Neural crest cell (in vitro differentiated cells): ENCODE measurements at regions not wholly inside any gene's neighbourhood (a gene's known extent, or its start where the extent isn't known, plus 50 kb on each side); places are given as distances from the start of the nearest gene placed in this dataset.

Experiments
- DNase-seq: peaks from one replicate; pipeline ENCODE4 v3.0.0; 2021; ENCODE audit warnings: low read depth, mixed read lengths, low spot score
- H3K27ac Mint-ChIP-seq: one replicate; pipeline ENCODE4 v1.8.0; 2021; ENCODE audit warnings: mild to moderate bottlenecking, mixed read lengths; ENCODE audit not compliant: unreplicated experiment
- H3K27me3 Mint-ChIP-seq: 2 replicates; pipeline ENCODE4 v1.8.0; 2021; ENCODE audit warnings: low read depth, mild to moderate bottlenecking, mixed read lengths
- H3K36me3 Mint-ChIP-seq: 2 replicates; pipeline ENCODE4 v1.8.0; 2021; ENCODE audit warnings: low read depth, mild to moderate bottlenecking, mixed read lengths
- H3K4me1 Mint-ChIP-seq: 2 replicates; pipeline ENCODE4 v1.8.0; 2021; ENCODE audit warnings: mixed read lengths
- H3K4me3 Mint-ChIP-seq: one replicate; pipeline ENCODE4 v1.8.0; 2021; ENCODE audit warnings: mild to moderate bottlenecking, mixed read lengths
- H3K9me3 Mint-ChIP-seq: 2 replicates; pipeline ENCODE4 v1.8.0; 2021; ENCODE audit warnings: mixed read lengths
- TF ChIP-seq, protein P1 (sequence below): fragments of 200-600 bp; sonication (generic); conservative IDR thresholded peaks from 2 replicates; pipeline ENCODE4 v1.5.0; 2021; ENCODE audit warnings: antibody characterized with exemption, mild to moderate bottlenecking

DNA sequence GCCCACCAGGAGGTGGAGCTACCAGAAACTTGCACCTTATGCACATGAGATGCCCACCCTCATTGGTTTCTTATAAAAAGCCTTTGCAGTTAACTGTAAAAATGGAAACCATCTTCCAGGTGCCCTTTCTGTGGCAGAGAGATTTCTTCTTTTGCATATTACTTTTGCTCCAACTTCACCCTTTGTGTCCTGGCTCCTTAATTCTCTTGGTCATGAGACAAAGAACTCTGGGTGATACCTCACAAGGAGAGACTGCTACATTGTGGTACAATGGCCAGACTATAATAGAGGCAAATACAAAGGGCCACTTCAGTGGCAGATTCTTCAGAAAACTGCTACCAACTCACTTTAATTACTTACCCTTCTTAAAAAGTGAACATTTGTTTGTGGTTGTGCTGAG, 76.4 kb upstream of the PTER start:
- TF ChIP-seq, protein P1, sequence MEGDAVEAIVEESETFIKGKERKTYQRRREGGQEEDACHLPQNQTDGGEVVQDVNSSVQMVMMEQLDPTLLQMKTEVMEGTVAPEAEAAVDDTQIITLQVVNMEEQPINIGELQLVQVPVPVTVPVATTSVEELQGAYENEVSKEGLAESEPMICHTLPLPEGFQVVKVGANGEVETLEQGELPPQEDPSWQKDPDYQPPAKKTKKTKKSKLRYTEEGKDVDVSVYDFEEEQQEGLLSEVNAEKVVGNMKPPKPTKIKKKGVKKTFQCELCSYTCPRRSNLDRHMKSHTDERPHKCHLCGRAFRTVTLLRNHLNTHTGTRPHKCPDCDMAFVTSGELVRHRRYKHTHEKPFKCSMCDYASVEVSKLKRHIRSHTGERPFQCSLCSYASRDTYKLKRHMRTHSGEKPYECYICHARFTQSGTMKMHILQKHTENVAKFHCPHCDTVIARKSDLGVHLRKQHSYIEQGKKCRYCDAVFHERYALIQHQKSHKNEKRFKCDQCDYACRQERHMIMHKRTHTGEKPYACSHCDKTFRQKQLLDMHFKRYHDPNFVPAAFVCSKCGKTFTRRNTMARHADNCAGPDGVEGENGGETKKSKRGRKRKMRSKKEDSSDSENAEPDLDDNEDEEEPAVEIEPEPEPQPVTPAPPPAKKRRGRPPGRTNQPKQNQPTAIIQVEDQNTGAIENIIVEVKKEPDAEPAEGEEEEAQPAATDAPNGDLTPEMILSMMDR, result no peak
- H3K27me3 Mint-ChIP-seq, result no peaks in the 10 kb centered on the region
- no peaks in the 10 kb centered on the region for H3K9me3 Mint-ChIP-seq
- no peak overlapping the region for H3K4me3 Mint-ChIP-seq
- H3K27ac Mint-ChIP-seq, result no peak overlapping the region
- DNase-seq, result no peak
- no peaks in the 10 kb centered on the region for H3K36me3 Mint-ChIP-seq
- H3K4me1 Mint-ChIP-seq, result no peaks in the 10 kb centered on the region

DNA sequence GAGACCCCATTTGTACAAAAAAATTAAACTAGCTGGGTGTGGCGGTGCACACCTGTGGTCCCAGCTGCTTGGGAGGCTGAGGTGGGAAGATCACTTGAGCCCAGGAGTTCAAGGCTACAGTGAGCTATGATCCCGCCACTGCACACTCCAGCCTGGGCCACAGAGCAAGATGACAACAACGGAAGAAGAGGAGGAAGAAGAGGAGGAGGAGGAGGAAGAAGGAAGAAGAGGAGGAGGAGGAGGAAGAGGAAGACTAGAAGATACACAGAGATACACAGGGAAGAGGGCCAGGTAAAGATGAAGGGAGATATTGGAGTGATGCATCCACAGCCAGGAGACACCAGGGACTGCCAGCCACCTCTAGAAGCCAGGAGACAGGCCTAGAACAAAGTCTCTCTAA, 75.7 kb upstream of the PTER start:
- no peaks in the 10 kb centered on the region for H3K4me1 Mint-ChIP-seq

DNA sequence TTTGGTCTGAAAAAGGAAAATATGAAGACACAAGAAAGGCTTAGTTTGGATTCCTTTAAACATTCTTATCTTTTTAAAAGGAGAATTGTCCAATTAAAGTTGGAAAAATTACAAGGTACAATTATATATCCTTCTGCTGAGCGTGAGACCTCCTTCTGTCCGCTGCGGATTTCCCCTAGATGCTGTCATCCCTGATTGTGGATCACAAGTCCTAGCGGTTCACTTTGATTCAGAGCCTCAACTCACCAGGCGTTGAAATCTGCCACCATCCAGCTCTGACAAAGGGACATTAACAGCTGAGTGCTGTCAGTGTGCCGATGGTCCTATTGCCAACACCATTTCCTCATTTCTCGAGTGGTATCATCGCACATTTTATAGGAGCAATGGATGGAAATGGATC, 73.1 kb upstream of the PTER start:
- Mint-ChIP-seq H3K27me3 (peaks cover 9% of the 10 kb centered on the region), H3K4me1 (no peaks in the 10 kb centered on the region), H3K4me3 (no peak overlapping the region), H3K27ac (no peak overlapping the region), H3K36me3 (no peaks in the 10 kb centered on the region), H3K9me3 (no peaks in the 10 kb centered on the region)
- no peak for DNase-seq
- TF ChIP-seq, protein P1, result no peak

More for the DNA sequence above, 75.7 kb upstream of the PTER start:
- DNase-seq, result no peak
- H3K27ac Mint-ChIP-seq, result no peak overlapping the region
- H3K27me3 Mint-ChIP-seq, result no peaks in the 10 kb centered on the region
- TF ChIP-seq, protein P1, result no peak
- H3K36me3 Mint-ChIP-seq, result no peaks in the 10 kb centered on the region
- no peak overlapping the region for H3K4me3 Mint-ChIP-seq
- no peaks in the 10 kb centered on the region for H3K9me3 Mint-ChIP-seq

DNA sequence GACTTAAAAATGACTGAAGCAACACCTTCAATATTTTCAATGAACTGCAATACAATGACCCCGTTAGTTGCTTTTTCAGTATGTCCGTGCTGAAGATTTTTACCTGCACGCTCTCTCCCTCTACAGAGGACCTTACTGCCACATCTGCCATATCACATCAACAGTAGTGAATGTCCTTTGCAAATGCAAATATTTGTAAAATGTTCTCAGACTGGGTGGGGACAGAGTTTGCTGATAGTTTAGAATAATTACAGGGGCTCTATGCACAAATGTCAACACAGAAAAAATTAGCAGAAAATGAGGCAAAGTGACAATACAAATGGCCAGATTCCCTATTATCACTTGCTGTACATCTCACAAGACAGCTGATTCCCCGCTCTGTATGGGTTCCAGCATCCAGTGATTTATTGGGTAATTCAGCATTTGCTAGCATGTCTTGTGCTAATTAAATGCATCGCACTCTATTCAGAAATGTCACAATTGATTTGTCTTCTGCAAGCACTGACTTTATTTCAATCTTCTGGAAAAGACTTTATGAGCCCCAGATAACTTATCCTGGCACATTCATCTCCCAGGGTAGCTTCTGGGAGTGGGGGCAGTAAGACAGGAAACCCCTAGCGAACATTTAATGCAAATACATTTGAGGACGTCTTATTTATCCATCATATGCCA, 69.1 kb upstream of the PTER start:
- Mint-ChIP-seq H3K9me3 (no peaks in the 10 kb centered on the region), H3K27ac (no peak overlapping the region), H3K4me3 (no peak overlapping the region), H3K4me1 (no peaks in the 10 kb centered on the region), H3K27me3 (peaks cover 14% of the 10 kb centered on the region), H3K36me3 (no peaks in the 10 kb centered on the region)
- TF ChIP-seq, protein P1, result no peak
- DNase-seq, result no peak

DNA sequence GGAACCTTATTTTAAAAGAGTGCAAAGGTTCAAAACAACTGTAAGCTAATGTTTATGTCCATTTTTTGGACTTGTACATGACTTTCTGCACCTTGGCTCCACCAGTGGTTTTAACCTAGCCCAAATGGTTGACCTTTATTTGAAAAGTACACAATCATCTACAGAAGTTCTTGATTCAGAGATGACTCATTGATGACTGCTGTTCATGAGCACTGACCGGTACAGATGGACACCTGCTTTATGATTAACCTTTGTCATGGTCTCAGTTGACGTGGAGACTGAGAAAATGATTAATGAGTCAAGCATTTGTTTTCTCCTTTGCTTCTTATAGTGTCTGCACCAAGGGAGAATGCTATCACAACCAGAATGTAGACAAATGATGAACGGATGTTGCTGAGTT, 55.7 kb upstream of the PTER start:
- no peak overlapping the region for H3K4me3 Mint-ChIP-seq
- no peak overlapping the region for H3K27ac Mint-ChIP-seq

More for the DNA sequence above, 55.7 kb upstream of the PTER start:
- H3K4me1 Mint-ChIP-seq, result no peaks in the 10 kb centered on the region
- DNase-seq, result no peak
- H3K9me3 Mint-ChIP-seq, result no peaks in the 10 kb centered on the region
- TF ChIP-seq, protein P1, result no peak
- peaks cover 3% of the 10 kb centered on the region for H3K27me3 Mint-ChIP-seq
- no peaks in the 10 kb centered on the region for H3K36me3 Mint-ChIP-seq
